OCI-LY1 (cell line): ENCODE measurements at regions not wholly inside any gene's neighbourhood (a gene's known extent, or its start where the extent isn't known, plus 50 kb on each side); places are given as distances from the start of the nearest gene placed in this dataset.

Experiments used
- CTCF ChIP-seq: fragments of 200-600 bp; sonication (generic), shearing (Covaris generic); IDR thresholded peaks from 2 replicates; pipeline ENCODE4 v1.5.1; 2017; ENCODE audit warnings: mild to moderate bottlenecking, antibody characterized with exemption, low read length, moderate library complexity, mixed read lengths
- EZH2 ChIP-seq: fragments of 200-600 bp; sonication (generic), shearing (Covaris generic); IDR thresholded peaks from 2 replicates; pipeline ENCODE4 v1.8.0; 2017; ENCODE audit warnings: borderline replicate concordance, mixed run types, mild to moderate bottlenecking, antibody characterized with exemption, low read length, moderate library complexity, mixed read lengths

DNA sequence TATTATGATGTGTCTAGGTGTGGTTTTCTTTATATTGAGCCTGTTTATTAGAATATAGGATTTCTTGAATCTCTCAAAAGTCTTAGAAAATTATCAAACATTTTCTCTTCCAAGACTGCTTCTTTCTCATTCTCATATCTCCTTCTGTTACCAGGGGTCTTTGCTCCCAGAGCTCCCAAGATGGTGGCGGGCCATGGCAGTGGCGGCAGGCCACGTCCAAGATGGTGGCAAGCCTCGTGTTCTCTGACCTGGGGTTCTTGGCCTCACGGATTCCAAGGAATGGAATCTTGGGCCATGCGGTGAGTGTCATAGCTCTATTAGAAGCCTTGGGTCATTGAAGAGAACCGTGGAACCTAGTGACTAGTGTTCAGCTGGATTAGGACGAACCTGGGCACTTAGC, 248.9 kb downstream of the SMARCA2 start:
- TF ChIP-seq CTCF (no peak), EZH2 (no peak)
